ENCODE measurements at regions not wholly inside any gene's neighbourhood (a gene's known extent, or its start where the extent isn't known, plus 50 kb on each side); places are given as distances from the start of the nearest gene placed in this dataset.

- TF ChIP-seq CTCF (IDR thresholded peaks at IDR 0.05) (no peak), POLR2A (IDR thresholded peaks at IDR 0.05) (no peak)
Measured at GRCh38 chr7:12138421-12138820, 72.7 kb upstream of the TMEM106B start.

Data from right lobe of liver (tissue), 4 donors.